B cell (primary cell): ENCODE measurements at regions not wholly inside any gene's neighbourhood (a gene's known extent, or its start where the extent isn't known, plus 50 kb on each side); places are given as distances from the start of the nearest gene placed in this dataset.

ENCODE experiments used
- CTCF ChIP-seq: fragments of 200-600 bp; IDR thresholded peaks from one replicate; pipeline ENCODE4 v1.8.0; 2022; ENCODE audit warnings: antibody characterized with exemption, mild to moderate bottlenecking
- EZH2 ChIP-seq: IDR thresholded peaks from 2 replicates; pipeline ENCODE4 v1.6.1; 2012; ENCODE audit warnings: borderline replicate concordance, low read depth, mild to moderate bottlenecking, moderate library complexity, low read length; ENCODE audit not compliant: insufficient read depth, poor library complexity, severe bottlenecking

DNA sequence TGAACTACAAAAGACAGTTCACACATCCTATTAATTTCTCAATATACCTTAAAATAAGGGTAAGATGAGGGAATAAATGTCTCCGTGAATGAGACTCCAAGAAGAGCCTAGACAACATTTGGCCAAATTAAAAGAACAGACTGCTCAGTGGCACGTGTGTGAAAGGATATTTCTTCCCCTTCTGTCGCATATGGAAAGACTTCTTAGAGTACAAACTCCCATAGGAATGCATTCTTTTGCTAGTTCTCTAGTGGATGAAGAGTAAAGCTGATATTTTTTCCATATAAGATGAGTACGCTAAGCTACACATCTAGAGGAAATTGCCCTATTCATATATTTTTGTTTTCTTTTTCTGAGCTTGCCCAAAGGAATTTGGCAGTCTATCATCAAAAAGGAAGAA is 710.0 kb upstream of the ID2 start:
- TF ChIP-seq EZH2: no peak
- TF ChIP-seq CTCF: no peak
